Liver (tissue), 8 donors: ENCODE measurements at regions not wholly inside any gene's neighbourhood (a gene's known extent, or its start where the extent isn't known, plus 50 kb on each side); places are given as distances from the start of the nearest gene placed in this dataset.

ENCODE experiments used
- DNase-seq: peaks from one replicate; pipeline ENCODE4 v3.0.0-alpha.2; 2017; ENCODE audit warnings: low spot score
- H3K27ac ChIP-seq, 2 donors: one replicate each; pipeline ENCODE4 v1.7.0; 2013; ENCODE audit warnings: inconsistent platforms in 2 of 2, low read length in 2 of 2, control low read depth in 1 of 2, low read depth in 1 of 2, mild to moderate bottlenecking in 1 of 2
- H3K27me3 ChIP-seq, 4 donors: one replicate each; pipeline versions ENCODE4 v1.6.1 to v1.7.0; 2013; ENCODE audit warnings: low read length in 3 of 4, inconsistent platforms in 1 of 4, mild to moderate bottlenecking in 1 of 4, moderate library complexity in 1 of 4; ENCODE audit not compliant: control insufficient read depth in 4 of 4, insufficient read depth in 4 of 4
- H3K36me3 ChIP-seq, 4 donors: one replicate each; pipeline versions ENCODE4 v1.6.1 to v1.7.0; 2013; ENCODE audit warnings: low read length in 3 of 4, mild to moderate bottlenecking in 3 of 4, low read depth in 1 of 4, moderate library complexity in 1 of 4; ENCODE audit not compliant: control insufficient read depth in 4 of 4, insufficient read depth in 3 of 4
- H3K4me1 ChIP-seq, 4 donors: one replicate each; pipeline versions ENCODE4 v1.6.1 to v1.7.0; 2013; ENCODE audit warnings: low read length in 3 of 4, mild to moderate bottlenecking in 3 of 4, moderate library complexity in 1 of 4; ENCODE audit not compliant: control insufficient read depth in 4 of 4, insufficient read depth in 4 of 4
- H3K4me3 ChIP-seq, 3 donors: one replicate each; pipeline versions ENCODE4 v1.6.1 to v1.7.0; 2013; ENCODE audit warnings: low read length in 3 of 3, control low read depth in 1 of 3, low read depth in 1 of 3, mild to moderate bottlenecking in 1 of 3
- H3K9ac ChIP-seq, 2 donors: one replicate each; pipeline ENCODE4 v1.7.0; 2013; ENCODE audit warnings: low read length in 2 of 2, mild to moderate bottlenecking in 2 of 2, moderate library complexity in 2 of 2, control low read depth in 1 of 2, low read depth in 1 of 2
- H3K9me3 ChIP-seq, 4 donors: one replicate each; pipeline versions ENCODE4 v1.6.1 to v1.7.0; 2013; ENCODE audit warnings: low read length in 3 of 4; ENCODE audit not compliant: control insufficient read depth in 4 of 4
- EGR1 ChIP-seq, 2 donors: IDR thresholded peaks; 2 replicates each; pipeline ENCODE4 v1.6.1; 2016 to 2018; ENCODE audit warnings: antibody characterized with exemption in 2 of 2, low read depth in 2 of 2
- FOXA1 ChIP-seq: IDR thresholded peaks from 2 replicates; pipeline ENCODE4 v1.6.1; 2016; ENCODE audit warnings: antibody characterized with exemption
- FOXA2 ChIP-seq: IDR thresholded peaks from 2 replicates; pipeline ENCODE4 v1.6.1; 2016; ENCODE audit warnings: antibody characterized with exemption
- GABPA ChIP-seq, 2 donors: IDR thresholded peaks in 1 of 2; conservative IDR thresholded peaks in 1 of 2; 2 replicates each; pipeline ENCODE4 v1.6.1; 2016; ENCODE audit warnings: antibody characterized with exemption in 2 of 2, mild to moderate bottlenecking in 1 of 2, moderate library complexity in 1 of 2
- HNF4A ChIP-seq, 2 donors: conservative IDR thresholded peaks; 2 replicates each; pipeline ENCODE4 v1.6.1; 2016; ENCODE audit warnings: antibody characterized with exemption in 2 of 2, mild to moderate bottlenecking in 2 of 2
- HNF4G ChIP-seq: IDR thresholded peaks from 2 replicates; pipeline ENCODE4 v1.6.1; 2016; ENCODE audit warnings: antibody characterized with exemption
- JUND ChIP-seq, 2 donors: IDR thresholded peaks; 2 replicates each; pipeline ENCODE4 v1.6.1; 2016; ENCODE audit warnings: antibody characterized with exemption in 2 of 2
- NR2F2 ChIP-seq: IDR thresholded peaks from 2 replicates; pipeline ENCODE4 v1.6.1; 2016; ENCODE audit warnings: antibody characterized with exemption
- RAD21 ChIP-seq, 2 donors: IDR thresholded peaks; 2 replicates each; pipeline ENCODE4 v1.6.1; 2016; ENCODE audit warnings: antibody characterized with exemption in 2 of 2, mild to moderate bottlenecking in 2 of 2
- SP1 ChIP-seq: IDR thresholded peaks from 2 replicates; pipeline ENCODE4 v1.6.1; 2018; ENCODE audit warnings: antibody characterized with exemption, mild to moderate bottlenecking
- TAF1 ChIP-seq: conservative IDR thresholded peaks from 2 replicates; pipeline ENCODE4 v1.6.1; 2016; ENCODE audit warnings: antibody characterized with exemption, mild to moderate bottlenecking
- YY1 ChIP-seq: IDR thresholded peaks from 2 replicates; pipeline ENCODE4 v1.6.1; 2016; ENCODE audit warnings: antibody characterized with exemption, mild to moderate bottlenecking
- WGBS: extraction: QIAGEN DNeasy Blood & Tissue Kit; methylation state at CpG from one replicate; pipeline ENCODE4 v1.1.7; 2013; 5-methylcytosine and 5-hydroxymethylcytosine counted together
- TF ChIP-seq, protein P1 (sequence below): IDR thresholded peaks from 2 replicates; pipeline ENCODE4 v1.6.1; 2016; ENCODE audit warnings: antibody characterized with exemption
- TF ChIP-seq, protein P2 (sequence below): IDR thresholded peaks from 2 replicates; pipeline ENCODE4 v1.6.1; 2016; ENCODE audit warnings: antibody characterized with exemption
- TF ChIP-seq, protein P3 (sequence below): fragments of 150-350 bp; IDR thresholded peaks from 2 replicates; pipeline ENCODE4 v1.5.1; 2017; ENCODE audit warnings: improper control_type of control experiment, low read depth, low read length; ENCODE audit not compliant: missing input control
- TF ChIP-seq, protein P4 (sequence below): IDR thresholded peaks from 2 replicates; pipeline ENCODE4 v1.6.1; 2016; ENCODE audit warnings: antibody characterized with exemption
- donor health status: healthy.
- donor health status: healthy.
- donor health status: healthy.
- donor health status: healthy.
- donor health status: healthy.

DNA sequence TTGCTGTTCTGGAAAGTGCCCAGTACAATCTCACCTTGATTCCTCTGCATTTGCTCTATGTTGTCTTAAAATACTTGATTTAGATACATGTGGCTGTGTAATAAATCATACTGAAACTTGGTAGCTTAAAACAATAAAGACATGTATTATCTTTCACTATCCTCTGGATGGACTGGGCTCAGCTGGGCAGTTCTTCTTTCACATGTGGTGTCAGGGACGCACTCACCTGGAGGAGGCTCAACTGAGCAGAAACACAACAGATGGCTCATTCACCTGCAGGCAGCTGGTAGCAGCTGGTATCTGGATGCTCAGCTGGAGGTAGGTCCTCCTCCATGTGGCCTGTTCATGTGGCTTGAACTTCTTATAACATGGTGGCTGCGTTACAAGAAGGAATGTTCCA, 563.8 kb upstream of the FRG1 start:
- Histone ChIP-seq H3K4me3 (no peak overlapping the region), H3K9me3 (no peaks in the 10 kb centered on the region), H3K27me3 (peaks cover 0 to 2% (median 0%) of the 10 kb centered on the region in 4 donors), H3K36me3 (no peaks in the 10 kb centered on the region), H3K4me1 (no peaks in the 10 kb centered on the region), H3K27ac (no peak overlapping the region), H3K9ac (no peak overlapping the region)
- no peak for DNase-seq
- WGBS, result 94% methylated on average over 2 of the region's 2 CpGs
- no peak for TF ChIP-seq RAD21 (IDR thresholded peaks at IDR 0.05)
- TF ChIP-seq JUND (IDR thresholded peaks at IDR 0.05), result no peak
- TF ChIP-seq, protein P1, sequence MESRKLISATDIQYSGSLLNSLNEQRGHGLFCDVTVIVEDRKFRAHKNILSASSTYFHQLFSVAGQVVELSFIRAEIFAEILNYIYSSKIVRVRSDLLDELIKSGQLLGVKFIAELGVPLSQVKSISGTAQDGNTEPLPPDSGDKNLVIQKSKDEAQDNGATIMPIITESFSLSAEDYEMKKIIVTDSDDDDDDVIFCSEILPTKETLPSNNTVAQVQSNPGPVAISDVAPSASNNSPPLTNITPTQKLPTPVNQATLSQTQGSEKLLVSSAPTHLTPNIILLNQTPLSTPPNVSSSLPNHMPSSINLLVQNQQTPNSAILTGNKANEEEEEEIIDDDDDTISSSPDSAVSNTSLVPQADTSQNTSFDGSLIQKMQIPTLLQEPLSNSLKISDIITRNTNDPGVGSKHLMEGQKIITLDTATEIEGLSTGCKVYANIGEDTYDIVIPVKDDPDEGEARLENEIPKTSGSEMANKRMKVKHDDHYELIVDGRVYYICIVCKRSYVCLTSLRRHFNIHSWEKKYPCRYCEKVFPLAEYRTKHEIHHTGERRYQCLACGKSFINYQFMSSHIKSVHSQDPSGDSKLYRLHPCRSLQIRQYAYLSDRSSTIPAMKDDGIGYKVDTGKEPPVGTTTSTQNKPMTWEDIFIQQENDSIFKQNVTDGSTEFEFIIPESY, result no peak

DNA sequence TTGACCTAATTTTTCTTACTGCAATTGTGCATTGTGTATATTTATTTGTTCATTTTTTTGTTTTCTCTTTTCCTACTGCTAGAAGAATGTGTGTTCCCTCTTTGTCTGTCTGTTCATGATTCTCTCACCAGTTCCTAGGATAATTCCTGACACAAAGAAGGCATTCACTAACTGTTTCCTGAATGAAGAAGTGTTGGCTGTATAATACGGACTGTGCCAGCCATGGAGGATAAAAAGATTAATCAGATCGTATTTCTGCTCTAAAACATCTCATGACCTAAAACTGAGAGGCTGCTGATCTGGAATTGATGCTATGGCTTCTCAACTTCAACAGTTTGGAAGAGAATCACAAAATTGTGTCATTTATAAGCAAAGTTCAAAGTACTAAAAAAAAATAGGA, 563.1 kb upstream of the FRG1 start:
- 78% methylated on average over 2 of the region's 2 CpGs for WGBS
- Histone ChIP-seq H3K27me3 (peaks cover 0 to 2% (median 0%) of the 10 kb centered on the region in 4 donors), H3K27ac (no peak overlapping the region), H3K9me3 (no peaks in the 10 kb centered on the region), H3K4me3 (no peak overlapping the region), H3K36me3 (no peaks in the 10 kb centered on the region), H3K9ac (no peak overlapping the region), H3K4me1 (no peaks in the 10 kb centered on the region)
- TF ChIP-seq, protein P2, sequence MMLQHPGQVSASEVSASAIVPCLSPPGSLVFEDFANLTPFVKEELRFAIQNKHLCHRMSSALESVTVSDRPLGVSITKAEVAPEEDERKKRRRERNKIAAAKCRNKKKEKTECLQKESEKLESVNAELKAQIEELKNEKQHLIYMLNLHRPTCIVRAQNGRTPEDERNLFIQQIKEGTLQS, result no peak
- TF ChIP-seq SP1 (no peak), HNF4A (conservative IDR thresholded peaks at IDR 0.05) (no peak), RAD21 (IDR thresholded peaks at IDR 0.05) (no peak), FOXA1 (no peak), YY1 (no peak), NR2F2 (no peak), FOXA2 (no peak), GABPA (IDR thresholded peaks at IDR 0.05 in 1 of 2, conservative IDR thresholded peaks at IDR 0.05 in 1 of 2) (no peak), TAF1 (no peak), EGR1 (IDR thresholded peaks at IDR 0.05; ENCODE audit: low read depth in 2 of 2) (no peak), JUND (IDR thresholded peaks at IDR 0.05) (no peak), HNF4G (no peak)
- TF ChIP-seq, protein P1, result no peak
- TF ChIP-seq, protein P3, sequence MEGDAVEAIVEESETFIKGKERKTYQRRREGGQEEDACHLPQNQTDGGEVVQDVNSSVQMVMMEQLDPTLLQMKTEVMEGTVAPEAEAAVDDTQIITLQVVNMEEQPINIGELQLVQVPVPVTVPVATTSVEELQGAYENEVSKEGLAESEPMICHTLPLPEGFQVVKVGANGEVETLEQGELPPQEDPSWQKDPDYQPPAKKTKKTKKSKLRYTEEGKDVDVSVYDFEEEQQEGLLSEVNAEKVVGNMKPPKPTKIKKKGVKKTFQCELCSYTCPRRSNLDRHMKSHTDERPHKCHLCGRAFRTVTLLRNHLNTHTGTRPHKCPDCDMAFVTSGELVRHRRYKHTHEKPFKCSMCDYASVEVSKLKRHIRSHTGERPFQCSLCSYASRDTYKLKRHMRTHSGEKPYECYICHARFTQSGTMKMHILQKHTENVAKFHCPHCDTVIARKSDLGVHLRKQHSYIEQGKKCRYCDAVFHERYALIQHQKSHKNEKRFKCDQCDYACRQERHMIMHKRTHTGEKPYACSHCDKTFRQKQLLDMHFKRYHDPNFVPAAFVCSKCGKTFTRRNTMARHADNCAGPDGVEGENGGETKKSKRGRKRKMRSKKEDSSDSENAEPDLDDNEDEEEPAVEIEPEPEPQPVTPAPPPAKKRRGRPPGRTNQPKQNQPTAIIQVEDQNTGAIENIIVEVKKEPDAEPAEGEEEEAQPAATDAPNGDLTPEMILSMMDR, result no peak
- TF ChIP-seq, protein P4, sequence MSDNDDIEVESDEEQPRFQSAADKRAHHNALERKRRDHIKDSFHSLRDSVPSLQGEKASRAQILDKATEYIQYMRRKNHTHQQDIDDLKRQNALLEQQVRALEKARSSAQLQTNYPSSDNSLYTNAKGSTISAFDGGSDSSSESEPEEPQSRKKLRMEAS, result no peak
- DNase-seq, result no peak
